ENCODE measurements at regions not wholly inside any gene's neighbourhood (a gene's known extent, or its start where the extent isn't known, plus 50 kb on each side); places are given as distances from the start of the nearest gene placed in this dataset.
"Not testable (repeated sequence)": the region's sequence is repeated elsewhere in the genome, so short reads cannot be mapped to it uniquely, and the experiment has no call there.

- not testable (repeated sequence) for H3K4me3 ChIP-seq (ENCODE audit: low read length); H3K27ac ChIP-seq (ENCODE audit: low read length); H3K9ac ChIP-seq (ENCODE audit: low read length); H3K27me3 ChIP-seq (ENCODE audit: control insufficient read depth, insufficient read depth, low read length); H3K9me3 ChIP-seq (ENCODE audit: control insufficient read depth, low read depth, low read length); H3K4me1 ChIP-seq (ENCODE audit: control insufficient read depth, low read depth, low read length); H3K36me3 ChIP-seq (ENCODE audit: control insufficient read depth, low read depth, low read length)
Observed at GRCh38 chr2:236389284-236390216, 125.3 kb upstream of the ASB18 start.

GRCh38 chr2:236393101-236393500, 128.9 kb upstream of the ASB18 start:
- H3K9ac ChIP-seq (ENCODE audit: low read length): no peak overlapping the region
- H3K36me3 ChIP-seq (ENCODE audit: control insufficient read depth, low read depth, low read length): no peaks in the 10 kb centered on the region
- H3K27me3 ChIP-seq (ENCODE audit: control insufficient read depth, insufficient read depth, low read length): no peaks in the 10 kb centered on the region
- H3K4me3 ChIP-seq (ENCODE audit: low read length): no peak overlapping the region
- no peak overlapping the region for H3K27ac ChIP-seq (ENCODE audit: low read length)
- no peaks in the 10 kb centered on the region for H3K9me3 ChIP-seq (ENCODE audit: control insufficient read depth, low read depth, low read length)
- peaks cover 3% of the 10 kb centered on the region for H3K4me1 ChIP-seq (ENCODE audit: control insufficient read depth, low read depth, low read length)

GRCh38 chr2:236393581-236393980, 129.4 kb upstream of the ASB18 start:
- no peak overlapping the region for H3K4me3 ChIP-seq (ENCODE audit: low read length)

GRCh38 chr2:236394571-236394970, 130.4 kb upstream of the ASB18 start:
- Histone ChIP-seq H3K27me3 (ENCODE audit: control insufficient read depth, insufficient read depth, low read length) (no peaks in the 10 kb centered on the region), H3K9ac (ENCODE audit: low read length) (no peak overlapping the region), H3K27ac (ENCODE audit: low read length) (no peak overlapping the region)

More at GRCh38 chr2:236393581-236393980, 129.4 kb upstream of the ASB18 start:
- Histone ChIP-seq H3K9ac (ENCODE audit: low read length) (no peak overlapping the region), H3K27me3 (ENCODE audit: control insufficient read depth, insufficient read depth, low read length) (no peaks in the 10 kb centered on the region), H3K9me3 (ENCODE audit: control insufficient read depth, low read depth, low read length) (no peaks in the 10 kb centered on the region), H3K27ac (ENCODE audit: low read length) (no peak overlapping the region), H3K4me1 (ENCODE audit: control insufficient read depth, low read depth, low read length) (peaks cover 3% of the 10 kb centered on the region), H3K36me3 (ENCODE audit: control insufficient read depth, low read depth, low read length) (no peaks in the 10 kb centered on the region)

GRCh38 chr2:236395067-236395466, 130.9 kb upstream of the ASB18 start:
- no peak overlapping the region for H3K9ac ChIP-seq (ENCODE audit: low read length)
- H3K27me3 ChIP-seq (ENCODE audit: control insufficient read depth, insufficient read depth, low read length): no peaks in the 10 kb centered on the region
- no peaks in the 10 kb centered on the region for H3K9me3 ChIP-seq (ENCODE audit: control insufficient read depth, low read depth, low read length)
- no peaks in the 10 kb centered on the region for H3K4me1 ChIP-seq (ENCODE audit: control insufficient read depth, low read depth, low read length)
- no peaks in the 10 kb centered on the region for H3K36me3 ChIP-seq (ENCODE audit: control insufficient read depth, low read depth, low read length)
- no peak overlapping the region for H3K27ac ChIP-seq (ENCODE audit: low read length)
- H3K4me3 ChIP-seq (ENCODE audit: low read length): no peak overlapping the region

More at GRCh38 chr2:236394571-236394970, 130.4 kb upstream of the ASB18 start:
- Histone ChIP-seq H3K4me1 (ENCODE audit: control insufficient read depth, low read depth, low read length) (peaks cover 3% of the 10 kb centered on the region), H3K9me3 (ENCODE audit: control insufficient read depth, low read depth, low read length) (no peaks in the 10 kb centered on the region), H3K4me3 (ENCODE audit: low read length) (no peak overlapping the region), H3K36me3 (ENCODE audit: control insufficient read depth, low read depth, low read length) (no peaks in the 10 kb centered on the region)

- no peaks in the 10 kb centered on the region for H3K4me1 ChIP-seq (ENCODE audit: control insufficient read depth, low read depth, low read length)
- H3K4me3 ChIP-seq (ENCODE audit: low read length): no peak overlapping the region
- no peak overlapping the region for H3K9ac ChIP-seq (ENCODE audit: low read length)
- H3K9me3 ChIP-seq (ENCODE audit: control insufficient read depth, low read depth, low read length): no peaks in the 10 kb centered on the region
- H3K27ac ChIP-seq (ENCODE audit: low read length): no peak overlapping the region
- no peaks in the 10 kb centered on the region for H3K27me3 ChIP-seq (ENCODE audit: control insufficient read depth, insufficient read depth, low read length)
- no peaks in the 10 kb centered on the region for H3K36me3 ChIP-seq (ENCODE audit: control insufficient read depth, low read depth, low read length)
Observed at GRCh38 chr2:236396818-236397350, 132.7 kb upstream of the ASB18 start.

- Histone ChIP-seq H3K27me3 (ENCODE audit: control insufficient read depth, insufficient read depth, low read length) (no peaks in the 10 kb centered on the region), H3K4me1 (ENCODE audit: control insufficient read depth, low read depth, low read length) (peaks cover 5% of the 10 kb centered on the region), H3K36me3 (ENCODE audit: control insufficient read depth, low read depth, low read length) (no peaks in the 10 kb centered on the region), H3K27ac (ENCODE audit: low read length) (no peak overlapping the region), H3K4me3 (ENCODE audit: low read length) (no peak overlapping the region), H3K9me3 (ENCODE audit: control insufficient read depth, low read depth, low read length) (no peaks in the 10 kb centered on the region), H3K9ac (ENCODE audit: low read length) (no peak overlapping the region)
Observed at GRCh38 chr2:236397681-236398080, 133.5 kb upstream of the ASB18 start.

GRCh38 chr2:236399409-236399808, 135.2 kb upstream of the ASB18 start:
- H3K27ac ChIP-seq (ENCODE audit: low read length): no peak overlapping the region
- H3K4me3 ChIP-seq (ENCODE audit: low read length): no peak overlapping the region
- no peaks in the 10 kb centered on the region for H3K9me3 ChIP-seq (ENCODE audit: control insufficient read depth, low read depth, low read length)
- H3K27me3 ChIP-seq (ENCODE audit: control insufficient read depth, insufficient read depth, low read length): no peaks in the 10 kb centered on the region
- H3K36me3 ChIP-seq (ENCODE audit: control insufficient read depth, low read depth, low read length): no peaks in the 10 kb centered on the region
- H3K4me1 ChIP-seq (ENCODE audit: control insufficient read depth, low read depth, low read length): peaks cover 9% of the 10 kb centered on the region
- H3K9ac ChIP-seq (ENCODE audit: low read length): no peak overlapping the region

GRCh38 chr2:236400046-236400574, 135.9 kb upstream of the ASB18 start:
- Histone ChIP-seq H3K9ac (ENCODE audit: low read length) (no peak overlapping the region), H3K36me3 (ENCODE audit: control insufficient read depth, low read depth, low read length) (no peaks in the 10 kb centered on the region), H3K27ac (ENCODE audit: low read length) (no peak overlapping the region), H3K9me3 (ENCODE audit: control insufficient read depth, low read depth, low read length) (no peaks in the 10 kb centered on the region), H3K27me3 (ENCODE audit: control insufficient read depth, insufficient read depth, low read length) (no peaks in the 10 kb centered on the region), H3K4me3 (ENCODE audit: low read length) (no peak overlapping the region), H3K4me1 (ENCODE audit: control insufficient read depth, low read depth, low read length) (peaks cover 9% of the 10 kb centered on the region)

GRCh38 chr2:236400594-236401360, 136.6 kb upstream of the ASB18 start:
- Histone ChIP-seq H3K4me3 (ENCODE audit: low read length) (no peak overlapping the region), H3K36me3 (ENCODE audit: control insufficient read depth, low read depth, low read length) (no peaks in the 10 kb centered on the region), H3K9me3 (ENCODE audit: control insufficient read depth, low read depth, low read length) (no peaks in the 10 kb centered on the region), H3K27me3 (ENCODE audit: control insufficient read depth, insufficient read depth, low read length) (no peaks in the 10 kb centered on the region), H3K27ac (ENCODE audit: low read length) (no peak overlapping the region), H3K9ac (ENCODE audit: low read length) (no peak overlapping the region), H3K4me1 (ENCODE audit: control insufficient read depth, low read depth, low read length) (peaks cover 9% of the 10 kb centered on the region)

GRCh38 chr2:236402033-236402790, 138.0 kb upstream of the ASB18 start:
- Histone ChIP-seq H3K27ac (ENCODE audit: low read length) (no peak overlapping the region), H3K4me1 (ENCODE audit: control insufficient read depth, low read depth, low read length) (peaks cover 13% of the 10 kb centered on the region), H3K36me3 (ENCODE audit: control insufficient read depth, low read depth, low read length) (no peaks in the 10 kb centered on the region), H3K9me3 (ENCODE audit: control insufficient read depth, low read depth, low read length) (no peaks in the 10 kb centered on the region), H3K4me3 (ENCODE audit: low read length) (no peak overlapping the region), H3K27me3 (ENCODE audit: control insufficient read depth, insufficient read depth, low read length) (no peaks in the 10 kb centered on the region), H3K9ac (ENCODE audit: low read length) (no peak overlapping the region)
